ENCODE measurements at regions not wholly inside any gene's neighbourhood (a gene's known extent, or its start where the extent isn't known, plus 50 kb on each side); places are given as distances from the start of the nearest gene placed in this dataset.

- TF ChIP-seq CTCF (IDR thresholded peaks at IDR 0.05) (no peak), POLR2A (IDR thresholded peaks at IDR 0.05) (no peak)
These were observed 355.1 kb downstream of the SLITRK5 start for GRCh38 chr13:88026241-88026640.

All from esophagus squamous epithelium (tissue), 4 donors.